PC-3 (cell line): ENCODE measurements at regions not wholly inside any gene's neighbourhood (a gene's known extent, or its start where the extent isn't known, plus 50 kb on each side); places are given as distances from the start of the nearest gene placed in this dataset.
"Not testable (repeated sequence)": the region's sequence is repeated elsewhere in the genome, so short reads cannot be mapped to it uniquely, and the experiment has no call there.

Source experiments
- ATAC-seq: fragments of 200-7000 bp; cut with Tn5 transposase; 2 replicates; pipeline ENCODE4 v1.9.1; 2020; ENCODE audit warnings: mild to moderate bottlenecking, moderate library complexity
- BruUV-seq: library from RNA; stranded (reverse); fragments of 400-500 nt; replicated peaks from 2 replicates; lab custom pipeline; 2021; lab: Mats Ljungman, UMichigan
- CTCF ChIA-PET: fragments of 300-600 bp; sonication (Branson Sonifier 250); formaldehyde crosslinking; loops from one replicate; lab custom pipeline; 2022; ENCODE audit warnings: antibody characterized with exemption; lab: Charles Lee
- POLR2A ChIA-PET: fragments of 300-600 bp; sonication (Branson Sonifier 250); formaldehyde crosslinking; loops from one replicate; lab custom pipeline; 2022; ENCODE audit warnings: antibody characterized with exemption; ENCODE audit not compliant: unreplicated experiment; lab: Charles Lee
- DNase-seq: peaks from one replicate; pipeline ENCODE4 v3.0.0-alpha.2; 2015
- H2AFZ ChIP-seq: fragments of 300-600 bp; sonication (generic); 2 replicates; pipeline ENCODE4 v1.6.0; 2016; ENCODE audit warnings: antibody characterized with exemption, low read length
- H3F3A ChIP-seq: fragments of 300-600 bp; sonication (generic); one replicate; pipeline ENCODE4 v1.6.0; 2017; ENCODE audit warnings: antibody characterized with exemption, low read length, control low read depth, mild to moderate bottlenecking; ENCODE audit not compliant: unreplicated experiment
- H3K27ac ChIP-seq: fragments of 300-600 bp; sonication (generic); 2 replicates; pipeline ENCODE4 v1.5.1; 2016; ENCODE audit warnings: mild to moderate bottlenecking, low read length
- H3K27me3 ChIP-seq: fragments of 300-600 bp; sonication (generic); 2 replicates; pipeline ENCODE4 v1.6.1; 2016; ENCODE audit warnings: low read length, mixed read lengths
- H3K36me3 ChIP-seq: fragments of 300-600 bp; sonication (generic); 2 replicates; pipeline ENCODE4 v1.6.1; 2016; ENCODE audit warnings: low read depth, mixed run types, low read length, mixed read lengths
- H3K4me1 ChIP-seq: fragments of 300-600 bp; sonication (generic); 2 replicates; pipeline ENCODE4 v1.5.1; 2016; ENCODE audit warnings: low read length; ENCODE audit not compliant: insufficient read depth
- H3K4me2 ChIP-seq: fragments of 300-600 bp; sonication (generic); 2 replicates; pipeline ENCODE4 v1.6.0; 2016; ENCODE audit warnings: low read length
- H3K4me3 ChIP-seq: fragments of 300-600 bp; sonication (generic); 2 replicates; pipeline ENCODE4 v1.5.1; 2016; ENCODE audit warnings: mild to moderate bottlenecking, low read length, mixed read lengths
- H3K79me2 ChIP-seq: fragments of 300-600 bp; sonication (generic); 2 replicates; pipeline ENCODE4 v1.6.1; 2017; ENCODE audit warnings: low read length, mixed read lengths
- H3K9ac ChIP-seq: fragments of 300-600 bp; sonication (generic); 2 replicates; pipeline ENCODE4 v1.6.0; 2016; ENCODE audit warnings: mild to moderate bottlenecking, low read length
- H3K9me2 ChIP-seq: fragments of 300-600 bp; sonication (generic); replicated peaks from 2 replicates; pipeline ENCODE4 v1.6.1; 2016; ENCODE audit warnings: mixed run types, low read length, mixed read lengths
- H3K9me3 ChIP-seq: fragments of 300-600 bp; sonication (generic); 2 replicates; pipeline ENCODE4 v1.6.1; 2016; ENCODE audit warnings: low read length, mixed read lengths
- H4K20me1 ChIP-seq: fragments of 300-600 bp; sonication (generic); 2 replicates; pipeline ENCODE4 v1.6.1; 2016; ENCODE audit warnings: low read length, mixed read lengths
- EZH2 ChIP-seq: fragments of 300-600 bp; sonication (generic); IDR thresholded peaks from one replicate; pipeline ENCODE4 v1.6.1; 2017; ENCODE audit warnings: antibody characterized with exemption, mild to moderate bottlenecking, low read length; ENCODE audit not compliant: unreplicated experiment
- EZH2phosphoT487 ChIP-seq: fragments of 300-600 bp; sonication (generic); IDR thresholded peaks from 2 replicates; pipeline ENCODE4 v1.6.1; 2018; ENCODE audit warnings: mild to moderate bottlenecking, antibody characterized with exemption, low read length, borderline replicate concordance
- intact Hi-C: fragments of 100-400 bp; cut with micrococcal nuclease; formaldehyde crosslinking; loops from 2 replicates; pipeline ENCODE4 v1.9.0; 2023
- TF ChIP-seq, protein P1 (sequence below): fragments of 300-600 bp; sonication (generic); conservative IDR thresholded peaks from 2 replicates; pipeline ENCODE4 v1.5.1; 2017; ENCODE audit warnings: antibody characterized with exemption, low read depth, mild to moderate bottlenecking, low read length

GRCh38 chr12:85475277-85475676, 195.3 kb downstream of the ALX1 start:
- H3K27ac ChIP-seq, H3K27me3 ChIP-seq, H4K20me1 ChIP-seq, CTCF ChIA-PET, H3F3A ChIP-seq, ATAC-seq, DNase-seq, H3K36me3 ChIP-seq, POLR2A ChIA-PET, H3K79me2 ChIP-seq, H3K9ac ChIP-seq, H3K9me3 ChIP-seq, H3K4me1 ChIP-seq, BruUV-seq, H3K4me3 ChIP-seq, H3K9me2 ChIP-seq, H2AFZ ChIP-seq, H3K4me2 ChIP-seq: not testable (repeated sequence)
- intact Hi-C loops: loop anchor here (10.0 kb wide), 1 partner anchor 300 kb away; no protein-coding TSS in a partner anchor

- Histone ChIP-seq H3K9me3 (no peaks in the 10 kb centered on the region), H3K4me2 (no peak overlapping the region), H3K27ac (no peak overlapping the region), H3K27me3 (no peaks in the 10 kb centered on the region), H2AFZ (no peak overlapping the region), H3K79me2 (no peaks in the 10 kb centered on the region), H3K9ac (no peak overlapping the region), H3F3A (no peaks in the 10 kb centered on the region), H3K4me1 (no peaks in the 10 kb centered on the region), H3K9me2 (no peaks in the 10 kb centered on the region), H3K4me3 (no peak overlapping the region), H3K36me3 (no peaks in the 10 kb centered on the region), H4K20me1 (no peaks in the 10 kb centered on the region)
- no peak for ATAC-seq
- intact Hi-C loops: loop anchor here (10.0 kb wide), 1 partner anchor 298 kb away; no protein-coding TSS in a partner anchor
- ChIA-PET POLR2A (interaction anchor here (0.5 to 0.6 kb wide), 2 partner anchors 81 to 311 kb away, joined by 3 to 4 read pairs; no protein-coding TSS in a partner anchor), CTCF (no interaction called here)
- TF ChIP-seq EZH2 (no peak), EZH2phosphoT487 (no peak)
- TF ChIP-seq, protein P1, sequence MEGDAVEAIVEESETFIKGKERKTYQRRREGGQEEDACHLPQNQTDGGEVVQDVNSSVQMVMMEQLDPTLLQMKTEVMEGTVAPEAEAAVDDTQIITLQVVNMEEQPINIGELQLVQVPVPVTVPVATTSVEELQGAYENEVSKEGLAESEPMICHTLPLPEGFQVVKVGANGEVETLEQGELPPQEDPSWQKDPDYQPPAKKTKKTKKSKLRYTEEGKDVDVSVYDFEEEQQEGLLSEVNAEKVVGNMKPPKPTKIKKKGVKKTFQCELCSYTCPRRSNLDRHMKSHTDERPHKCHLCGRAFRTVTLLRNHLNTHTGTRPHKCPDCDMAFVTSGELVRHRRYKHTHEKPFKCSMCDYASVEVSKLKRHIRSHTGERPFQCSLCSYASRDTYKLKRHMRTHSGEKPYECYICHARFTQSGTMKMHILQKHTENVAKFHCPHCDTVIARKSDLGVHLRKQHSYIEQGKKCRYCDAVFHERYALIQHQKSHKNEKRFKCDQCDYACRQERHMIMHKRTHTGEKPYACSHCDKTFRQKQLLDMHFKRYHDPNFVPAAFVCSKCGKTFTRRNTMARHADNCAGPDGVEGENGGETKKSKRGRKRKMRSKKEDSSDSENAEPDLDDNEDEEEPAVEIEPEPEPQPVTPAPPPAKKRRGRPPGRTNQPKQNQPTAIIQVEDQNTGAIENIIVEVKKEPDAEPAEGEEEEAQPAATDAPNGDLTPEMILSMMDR: no peak
- no peak for DNase-seq
- BruUV-seq: no TSS peak
Observed at GRCh38 chr12:85476756-85477155, 196.7 kb downstream of the ALX1 start.

GRCh38 chr12:85484387-85484786, 204.4 kb downstream of the ALX1 start:
- BruUV-seq: no TSS peak
- H3F3A ChIP-seq: no peaks in the 10 kb centered on the region
- no peaks in the 10 kb centered on the region for H3K36me3 ChIP-seq
- CTCF ChIA-PET: no interaction called here
- no peaks in the 10 kb centered on the region for H3K9me2 ChIP-seq
- H3K79me2 ChIP-seq: no peaks in the 10 kb centered on the region
- no peak overlapping the region for H3K4me2 ChIP-seq
- H3K27ac ChIP-seq: no peak overlapping the region
- no peak overlapping the region for H3K4me3 ChIP-seq
- no peak overlapping the region for H2AFZ ChIP-seq
- H4K20me1 ChIP-seq: no peaks in the 10 kb centered on the region
- peaks cover 8% of the 10 kb centered on the region for H3K4me1 ChIP-seq
- ATAC-seq: no peak
- no peaks in the 10 kb centered on the region for H3K9me3 ChIP-seq
- DNase-seq: no peak
- POLR2A ChIA-PET: no interaction called here
- TF ChIP-seq, protein P1: no peak
- TF ChIP-seq EZH2 (no peak), EZH2phosphoT487 (no peak)
- no peaks in the 10 kb centered on the region for H3K27me3 ChIP-seq
- intact Hi-C loops: no loop called here
- no peak overlapping the region for H3K9ac ChIP-seq
